ACC112 (cell line): ENCODE measurements at regions not wholly inside any gene's neighbourhood (a gene's known extent, or its start where the extent isn't known, plus 50 kb on each side); places are given as distances from the start of the nearest gene placed in this dataset.
A peak's percentile ranks its signal among the peaks of the same experiment; 100 is the strongest.

Experiments
- H2AFZ ChIP-seq: fragments of 200-600 bp; sonication (generic); one replicate; pipeline ENCODE4 v1.6.0; 2017; ENCODE audit warnings: antibody characterized with exemption, low read length; ENCODE audit not compliant: unreplicated experiment
- H3K27ac ChIP-seq: fragments of 200-600 bp; sonication (generic); 2 replicates; pipeline ENCODE4 v1.5.1; 2014; ENCODE audit warnings: low read depth, mild to moderate bottlenecking, antibody characterized with exemption, low read length, moderate library complexity
- H3K27me3 ChIP-seq: fragments of 200-600 bp; sonication (generic); 2 replicates; pipeline ENCODE4 v1.6.1; 2014; ENCODE audit warnings: mild to moderate bottlenecking, antibody characterized with exemption, low read length, moderate library complexity, mixed read lengths; ENCODE audit not compliant: insufficient read depth
- H3K36me3 ChIP-seq: fragments of 200-600 bp; sonication (generic); 2 replicates; pipeline ENCODE4 v1.6.1; 2016; ENCODE audit warnings: mild to moderate bottlenecking, antibody characterized with exemption, low read length, moderate library complexity, mixed read lengths; ENCODE audit not compliant: insufficient read depth
- H3K4me1 ChIP-seq: fragments of 200-600 bp; sonication (generic); one replicate; pipeline ENCODE4 v1.6.1; 2016; ENCODE audit warnings: low read length, mixed read lengths; ENCODE audit not compliant: insufficient read depth, unreplicated experiment, control insufficient read depth
- H3K4me3 ChIP-seq: fragments of 200-600 bp; sonication (generic); 2 replicates; pipeline ENCODE4 v1.5.1; 2014; ENCODE audit warnings: mild to moderate bottlenecking, low read depth, low read length
- H3K79me2 ChIP-seq: fragments of 200-600 bp; sonication (generic); one replicate; pipeline ENCODE4 v1.6.0; 2016; ENCODE audit warnings: low read length; ENCODE audit not compliant: control insufficient read depth, unreplicated experiment, insufficient read depth

DNA sequence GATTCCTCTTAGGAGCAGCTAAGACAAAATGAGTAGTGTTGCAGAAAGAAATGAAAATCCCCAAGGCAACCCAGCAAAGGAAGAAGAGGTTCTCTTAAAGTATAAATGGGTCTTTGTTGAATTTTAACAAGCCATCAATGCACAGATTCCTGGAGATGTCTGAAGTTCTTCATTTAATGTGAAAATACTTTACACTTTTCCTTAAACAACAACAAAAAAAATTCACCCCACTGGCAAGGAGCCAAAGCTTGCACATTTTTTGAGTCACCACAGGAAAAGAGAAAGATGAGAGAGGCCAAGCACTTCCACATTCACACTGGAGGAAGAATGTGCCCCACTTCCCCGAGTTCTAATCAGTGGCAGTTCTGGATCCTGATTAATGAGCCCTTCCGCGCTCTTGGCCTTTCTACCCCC, 286.4 kb upstream of the MEOX2 start:
- H2AFZ ChIP-seq: peak overlapping the region; percentile 36

DNA sequence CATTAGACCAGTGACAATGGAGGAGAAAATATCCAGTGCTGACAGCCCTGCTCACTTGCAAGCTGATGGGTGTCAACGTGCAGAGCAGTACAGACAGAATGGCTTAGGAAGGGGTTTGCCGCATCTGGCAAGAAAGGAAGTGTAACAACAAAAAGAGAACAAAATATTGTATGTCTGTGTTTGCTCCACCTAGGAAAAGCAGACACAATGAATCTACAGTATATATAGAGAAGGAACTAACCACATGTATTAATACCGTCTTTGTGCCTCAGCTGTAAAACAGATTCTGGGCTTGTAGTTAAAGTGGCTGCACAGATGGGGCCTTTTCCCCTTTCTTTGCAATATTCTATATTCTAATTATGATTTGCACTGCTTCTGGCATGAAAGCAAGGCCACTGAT, 281.1 kb upstream of the MEOX2 start:
- Histone ChIP-seq H3K27ac (no peak overlapping the region), H3K4me3 (no peak overlapping the region), H3K79me2 (no peaks in the 10 kb centered on the region), H3K27me3 (no peaks in the 10 kb centered on the region), H2AFZ (no peak overlapping the region), H3K36me3 (no peaks in the 10 kb centered on the region), H3K4me1 (peaks cover 3% of the 10 kb centered on the region)

More for the DNA sequence above, 286.4 kb upstream of the MEOX2 start:
- Histone ChIP-seq H3K27ac (no peak overlapping the region), H3K79me2 (no peaks in the 10 kb centered on the region), H3K36me3 (no peaks in the 10 kb centered on the region), H3K27me3 (no peaks in the 10 kb centered on the region), H3K4me3 (no peak overlapping the region), H3K4me1 (peaks cover 18% of the 10 kb centered on the region)

DNA sequence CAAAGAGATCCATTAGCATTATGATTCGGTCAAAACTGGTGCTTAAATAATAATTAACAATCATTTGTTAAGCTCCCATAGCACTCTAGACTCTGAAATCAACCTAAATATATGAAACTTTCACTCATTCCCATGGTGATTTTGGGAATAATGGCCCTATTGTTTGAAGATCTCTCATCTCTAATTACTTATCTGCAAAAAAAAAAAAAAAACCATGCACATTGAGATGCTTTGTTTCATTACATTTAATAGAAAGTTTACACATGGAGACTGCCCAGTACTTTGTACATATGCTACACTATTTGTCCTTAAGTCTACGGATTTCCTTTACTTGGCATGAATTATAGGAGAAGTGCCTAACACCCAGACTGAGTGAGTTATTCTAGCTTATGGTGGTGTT, 280.6 kb upstream of the MEOX2 start:
- no peak overlapping the region for H3K4me3 ChIP-seq

DNA sequence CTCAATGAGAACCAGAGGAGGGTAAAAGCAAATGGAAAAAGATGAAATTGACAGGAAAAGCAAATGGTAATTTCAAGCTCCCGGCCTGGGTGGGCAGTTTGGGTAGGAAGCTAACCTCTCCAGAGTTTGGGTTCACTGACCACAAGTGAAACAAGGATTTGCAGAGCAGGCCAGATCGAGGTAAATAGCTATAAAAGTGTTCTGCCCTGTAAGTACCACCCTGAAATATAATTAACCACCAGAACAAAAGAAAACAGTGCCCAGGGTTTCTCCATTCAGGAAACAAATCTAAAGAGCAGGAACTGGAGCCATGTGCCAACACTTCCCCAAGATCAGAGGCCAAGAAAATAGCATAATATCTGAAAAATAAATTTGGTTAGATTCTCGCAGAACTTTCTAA, 276.7 kb upstream of the MEOX2 start:
- Histone ChIP-seq H3K27me3 (no peaks in the 10 kb centered on the region), H2AFZ (no peak overlapping the region), H3K4me1 (no peaks in the 10 kb centered on the region), H3K79me2 (no peaks in the 10 kb centered on the region), H3K4me3 (no peak overlapping the region), H3K36me3 (no peaks in the 10 kb centered on the region), H3K27ac (no peak overlapping the region)

More for the DNA sequence above, 280.6 kb upstream of the MEOX2 start:
- Histone ChIP-seq H3K27me3 (no peaks in the 10 kb centered on the region), H3K4me1 (no peaks in the 10 kb centered on the region), H3K27ac (no peak overlapping the region), H2AFZ (no peak overlapping the region), H3K36me3 (no peaks in the 10 kb centered on the region), H3K79me2 (no peaks in the 10 kb centered on the region)

DNA sequence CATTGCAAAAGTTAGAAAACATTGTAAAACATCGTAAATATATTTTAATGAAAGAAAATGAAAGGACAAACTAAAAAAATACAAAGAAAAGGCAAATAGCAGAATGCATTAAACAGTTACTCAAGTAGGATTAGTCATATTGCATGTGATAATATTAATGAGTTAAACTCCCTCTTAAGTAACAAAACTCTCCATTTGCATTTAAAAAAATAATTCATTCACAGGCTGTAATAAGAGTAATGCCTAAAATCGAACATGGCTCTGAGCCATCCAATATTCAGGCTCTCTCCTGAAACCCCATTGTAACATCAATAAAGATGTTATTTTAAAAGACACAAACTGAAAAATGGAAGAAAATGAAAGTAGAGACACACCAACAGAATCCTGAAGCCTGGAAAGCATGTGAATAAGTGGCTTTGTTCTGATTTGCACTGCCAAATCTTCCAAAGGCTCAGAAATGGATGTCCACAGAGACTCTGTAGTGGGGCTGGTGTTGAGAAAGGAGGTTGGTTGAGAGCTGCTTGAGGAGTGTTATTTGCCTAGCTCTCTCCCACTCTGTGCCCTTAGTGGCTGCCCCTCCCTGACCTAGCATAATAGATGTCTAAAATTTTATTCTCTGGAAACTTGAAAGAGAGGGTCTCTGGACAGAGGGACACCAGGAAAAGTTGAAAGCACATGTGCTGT, 268.3 kb upstream of the MEOX2 start:
- H3K36me3 ChIP-seq: no peaks in the 10 kb centered on the region
- H3K27me3 ChIP-seq: no peaks in the 10 kb centered on the region
- H3K79me2 ChIP-seq: no peaks in the 10 kb centered on the region
- no peaks in the 10 kb centered on the region for H3K4me1 ChIP-seq
- H3K4me3 ChIP-seq: no peak overlapping the region
- H2AFZ ChIP-seq: peak overlapping the region; percentile 20
- no peak overlapping the region for H3K27ac ChIP-seq

DNA sequence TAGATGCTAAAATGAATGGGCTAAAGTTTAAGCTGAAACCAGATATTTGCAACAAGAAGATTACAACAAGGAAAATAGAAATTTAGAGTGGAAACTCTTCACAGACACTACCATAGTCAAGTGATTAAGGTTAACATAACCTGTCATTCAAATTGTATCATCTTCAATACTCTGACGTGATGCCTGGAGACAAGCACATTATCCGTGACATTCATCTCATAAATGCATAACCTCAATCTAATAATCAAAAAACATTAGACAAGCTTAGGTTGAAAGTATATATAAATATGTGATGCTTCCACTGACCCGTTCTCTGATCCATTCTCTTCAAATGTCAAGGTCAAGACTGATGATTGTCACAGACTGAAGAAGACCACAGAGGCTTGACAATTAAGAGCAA, 263.8 kb upstream of the MEOX2 start:
- no peaks in the 10 kb centered on the region for H3K36me3 ChIP-seq
- H3K79me2 ChIP-seq: no peaks in the 10 kb centered on the region
- H3K27ac ChIP-seq: no peak overlapping the region
- no peak overlapping the region for H3K4me3 ChIP-seq
- no peaks in the 10 kb centered on the region for H3K4me1 ChIP-seq
- no peak overlapping the region for H2AFZ ChIP-seq
- H3K27me3 ChIP-seq: no peaks in the 10 kb centered on the region

DNA sequence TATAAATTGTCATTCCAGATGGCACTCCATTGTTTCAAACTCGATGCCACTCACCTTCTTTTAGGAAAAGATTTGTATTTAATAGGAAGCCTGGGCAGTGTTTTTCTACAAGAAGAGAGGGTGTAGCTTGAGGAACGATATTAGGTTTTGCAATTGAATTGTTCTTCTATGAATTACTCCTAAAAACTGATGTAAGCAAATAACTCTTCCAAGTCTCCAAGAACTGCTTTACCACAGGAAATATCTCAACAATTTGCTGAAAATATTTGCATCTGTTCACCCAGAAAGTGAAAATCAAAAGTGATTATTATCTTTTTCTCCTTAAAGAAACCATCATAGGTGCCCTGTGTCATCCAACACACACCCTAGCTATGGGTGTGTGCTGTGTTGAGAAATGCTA, 261.3 kb upstream of the MEOX2 start:
- peak overlapping the region; percentile 30 for H2AFZ ChIP-seq
- H3K27ac ChIP-seq: no peak overlapping the region
- H3K4me1 ChIP-seq: no peaks in the 10 kb centered on the region
- no peaks in the 10 kb centered on the region for H3K79me2 ChIP-seq
- no peak overlapping the region for H3K4me3 ChIP-seq
- H3K27me3 ChIP-seq: no peaks in the 10 kb centered on the region
- H3K36me3 ChIP-seq: no peaks in the 10 kb centered on the region

DNA sequence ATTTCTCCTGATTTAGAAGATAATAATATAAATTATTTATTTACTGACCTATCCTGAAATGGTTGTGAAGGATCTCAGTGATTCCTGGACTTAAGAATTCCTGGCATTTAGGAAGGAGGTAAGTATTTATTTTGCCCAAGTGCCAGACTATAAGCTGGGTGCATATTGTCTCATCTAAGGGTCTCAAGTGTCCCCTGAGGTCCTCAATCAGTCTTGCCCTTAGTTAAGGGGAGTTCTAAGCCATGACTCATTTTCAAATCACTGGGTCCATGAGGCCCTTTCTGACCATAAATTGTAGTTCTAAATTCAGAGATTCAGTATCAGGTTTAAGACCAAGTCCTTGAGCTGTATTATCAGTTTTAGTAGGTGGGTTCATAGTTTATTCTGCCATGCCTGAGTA, 251.6 kb upstream of the MEOX2 start:
- no peaks in the 10 kb centered on the region for H3K4me1 ChIP-seq
- H3K36me3 ChIP-seq: no peaks in the 10 kb centered on the region
- no peaks in the 10 kb centered on the region for H3K27me3 ChIP-seq
- H3K79me2 ChIP-seq: no peaks in the 10 kb centered on the region
- no peak overlapping the region for H3K27ac ChIP-seq
- H2AFZ ChIP-seq: no peak overlapping the region
- no peak overlapping the region for H3K4me3 ChIP-seq

DNA sequence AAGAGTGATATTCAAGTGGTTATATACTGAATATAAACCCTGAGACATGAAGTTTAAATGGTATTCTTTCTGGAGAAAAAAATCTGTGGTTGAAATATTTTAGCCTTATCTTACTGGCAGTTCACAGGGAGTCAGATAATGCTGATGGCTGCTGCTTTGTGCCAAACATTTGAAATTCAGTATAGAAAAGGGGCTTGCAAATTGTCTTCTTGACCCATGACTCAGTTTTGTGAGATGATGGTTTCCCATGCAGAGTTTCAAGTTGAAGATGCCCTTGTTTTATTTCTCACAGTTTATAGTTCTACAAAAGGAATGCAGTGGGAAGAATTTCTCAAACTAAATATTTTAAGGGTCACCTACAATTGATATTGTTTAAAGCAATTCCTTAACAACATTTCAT, 251.1 kb upstream of the MEOX2 start:
- Histone ChIP-seq H3K4me3 (no peak overlapping the region), H3K27ac (no peak overlapping the region), H3K27me3 (no peaks in the 10 kb centered on the region), H3K36me3 (no peaks in the 10 kb centered on the region), H3K79me2 (no peaks in the 10 kb centered on the region), H3K4me1 (no peaks in the 10 kb centered on the region), H2AFZ (no peak overlapping the region)

DNA sequence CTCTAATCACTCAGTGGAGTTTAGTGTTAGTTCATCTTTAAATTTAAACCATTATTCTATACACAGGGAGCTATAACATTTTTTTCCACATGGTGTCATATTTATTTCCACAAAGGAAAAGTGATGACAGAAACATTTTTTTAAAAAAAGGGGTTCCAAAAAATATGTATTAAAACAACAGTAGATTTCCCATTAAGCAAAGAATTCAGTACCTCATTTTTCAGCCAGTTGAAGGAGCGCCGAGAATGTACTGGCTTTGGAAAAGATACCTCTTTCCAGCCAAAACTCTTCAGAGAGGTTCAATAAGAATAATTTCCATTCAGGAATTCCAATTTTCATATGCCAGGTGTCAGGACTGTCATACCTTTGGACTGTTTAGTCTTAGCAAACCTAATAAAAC, 250.5 kb upstream of the MEOX2 start:
- Histone ChIP-seq H3K4me1 (no peaks in the 10 kb centered on the region), H3K27ac (no peak overlapping the region), H3K4me3 (no peak overlapping the region), H3K79me2 (no peaks in the 10 kb centered on the region), H2AFZ (no peak overlapping the region), H3K27me3 (no peaks in the 10 kb centered on the region), H3K36me3 (no peaks in the 10 kb centered on the region)

DNA sequence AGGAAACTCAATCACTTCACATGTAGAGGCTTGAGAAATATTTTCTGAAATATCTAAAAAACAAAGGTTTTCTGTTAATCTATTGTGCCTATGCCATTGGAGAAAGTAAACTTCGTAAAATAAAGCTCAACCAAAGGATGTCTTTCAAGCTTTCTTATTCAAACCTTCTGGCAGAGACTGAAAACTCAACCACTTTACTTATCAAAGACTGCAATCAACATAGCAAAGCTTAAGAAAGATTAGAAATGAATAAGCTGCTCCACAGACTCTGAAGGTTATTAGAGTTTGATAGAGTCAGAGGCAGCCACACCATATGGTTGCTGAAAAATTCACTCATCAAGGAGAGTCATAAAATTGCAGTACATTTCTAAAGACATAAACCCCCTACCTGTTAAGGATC, 245.8 kb upstream of the MEOX2 start:
- no peak overlapping the region for H2AFZ ChIP-seq
- H3K4me1 ChIP-seq: no peaks in the 10 kb centered on the region
- H3K27me3 ChIP-seq: no peaks in the 10 kb centered on the region
- no peaks in the 10 kb centered on the region for H3K36me3 ChIP-seq
- H3K4me3 ChIP-seq: no peak overlapping the region
- no peaks in the 10 kb centered on the region for H3K79me2 ChIP-seq
- H3K27ac ChIP-seq: no peak overlapping the region
